ENCODE measurements at regions not wholly inside any gene's neighbourhood (a gene's known extent, or its start where the extent isn't known, plus 50 kb on each side); places are given as distances from the start of the nearest gene placed in this dataset.
"Not testable (repeated sequence)": the region's sequence is repeated elsewhere in the genome, so short reads cannot be mapped to it uniquely, and the experiment has no call there.

DNA sequence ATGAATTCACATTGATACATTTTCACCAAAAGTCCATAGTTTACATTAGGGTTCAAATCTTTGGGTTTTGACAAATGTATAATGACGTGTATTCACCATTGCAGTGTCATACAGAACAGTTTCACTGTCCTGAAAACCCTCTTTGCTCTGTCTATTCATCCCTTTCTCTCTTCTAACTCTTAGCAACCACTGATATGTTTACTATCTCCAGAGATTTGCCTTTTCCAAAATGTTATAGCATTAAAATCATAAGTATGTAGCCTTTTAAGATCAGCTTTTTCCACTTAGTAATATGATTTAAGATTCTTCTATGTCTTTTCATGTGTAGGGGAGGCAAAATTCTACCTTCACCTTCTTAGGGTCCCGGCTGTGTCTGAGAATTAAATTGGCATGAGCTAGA lies 203.8 kb downstream of the TPRG1 start:
- TF ChIP-seq, protein P1, sequence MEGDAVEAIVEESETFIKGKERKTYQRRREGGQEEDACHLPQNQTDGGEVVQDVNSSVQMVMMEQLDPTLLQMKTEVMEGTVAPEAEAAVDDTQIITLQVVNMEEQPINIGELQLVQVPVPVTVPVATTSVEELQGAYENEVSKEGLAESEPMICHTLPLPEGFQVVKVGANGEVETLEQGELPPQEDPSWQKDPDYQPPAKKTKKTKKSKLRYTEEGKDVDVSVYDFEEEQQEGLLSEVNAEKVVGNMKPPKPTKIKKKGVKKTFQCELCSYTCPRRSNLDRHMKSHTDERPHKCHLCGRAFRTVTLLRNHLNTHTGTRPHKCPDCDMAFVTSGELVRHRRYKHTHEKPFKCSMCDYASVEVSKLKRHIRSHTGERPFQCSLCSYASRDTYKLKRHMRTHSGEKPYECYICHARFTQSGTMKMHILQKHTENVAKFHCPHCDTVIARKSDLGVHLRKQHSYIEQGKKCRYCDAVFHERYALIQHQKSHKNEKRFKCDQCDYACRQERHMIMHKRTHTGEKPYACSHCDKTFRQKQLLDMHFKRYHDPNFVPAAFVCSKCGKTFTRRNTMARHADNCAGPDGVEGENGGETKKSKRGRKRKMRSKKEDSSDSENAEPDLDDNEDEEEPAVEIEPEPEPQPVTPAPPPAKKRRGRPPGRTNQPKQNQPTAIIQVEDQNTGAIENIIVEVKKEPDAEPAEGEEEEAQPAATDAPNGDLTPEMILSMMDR (IDR thresholded peaks at IDR 0.05; ENCODE audit: insufficient read depth, low read depth, low read length, missing control alignments) = no peak
- DNase-seq (ENCODE audit: low read depth) = no peak
- H3K4me3 ChIP-seq (ENCODE audit: low read depth, low read length) = no peak overlapping the region

DNA sequence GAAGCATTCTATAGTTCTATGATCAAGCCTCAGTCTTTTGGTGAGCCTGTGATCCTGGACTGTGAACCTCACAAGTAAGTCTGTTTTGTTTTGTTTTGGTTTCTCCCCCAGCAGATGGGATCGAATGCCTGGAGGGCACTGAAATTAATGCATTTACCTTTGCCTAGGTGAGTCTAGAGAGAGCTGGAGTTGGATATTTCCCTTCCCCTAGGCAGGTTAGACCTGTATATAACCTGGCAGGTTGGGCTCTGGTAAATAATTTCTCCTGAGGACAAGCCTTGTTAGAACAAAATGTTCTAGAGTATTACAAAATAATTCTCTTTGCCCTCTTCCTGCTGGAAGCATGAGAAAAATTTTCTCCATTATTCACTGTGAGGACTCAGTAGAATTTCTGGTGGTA lies 211.9 kb downstream of the TPRG1 start:
- H3K4me3 ChIP-seq (ENCODE audit: low read depth, low read length) = no peak overlapping the region
- TF ChIP-seq, protein P1 (IDR thresholded peaks at IDR 0.05; ENCODE audit: insufficient read depth, low read depth, low read length, missing control alignments) = no peak
- no peak for DNase-seq (ENCODE audit: low read depth)

DNA sequence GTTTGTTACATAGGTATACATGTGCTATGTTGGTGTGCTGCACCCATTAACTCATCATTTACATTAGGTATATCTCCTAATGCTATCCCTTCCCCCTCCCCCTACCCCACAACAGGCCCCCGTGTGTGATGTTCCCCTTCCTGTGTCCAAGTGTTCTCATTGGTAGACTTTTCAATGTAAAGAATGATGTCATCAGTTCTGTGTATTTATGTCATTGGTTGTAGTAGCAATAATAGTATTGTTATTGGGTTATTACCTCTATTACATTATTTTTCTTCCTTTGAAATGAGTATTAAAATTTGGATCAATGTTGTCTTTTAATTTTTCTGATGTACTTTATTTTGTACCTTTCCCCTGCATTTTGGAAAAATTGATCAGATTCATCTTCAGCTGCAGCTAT lies 214.1 kb downstream of the TPRG1 start:
- H3K4me3 ChIP-seq (ENCODE audit: low read depth, low read length); DNase-seq (ENCODE audit: low read depth): not testable (repeated sequence)

DNA sequence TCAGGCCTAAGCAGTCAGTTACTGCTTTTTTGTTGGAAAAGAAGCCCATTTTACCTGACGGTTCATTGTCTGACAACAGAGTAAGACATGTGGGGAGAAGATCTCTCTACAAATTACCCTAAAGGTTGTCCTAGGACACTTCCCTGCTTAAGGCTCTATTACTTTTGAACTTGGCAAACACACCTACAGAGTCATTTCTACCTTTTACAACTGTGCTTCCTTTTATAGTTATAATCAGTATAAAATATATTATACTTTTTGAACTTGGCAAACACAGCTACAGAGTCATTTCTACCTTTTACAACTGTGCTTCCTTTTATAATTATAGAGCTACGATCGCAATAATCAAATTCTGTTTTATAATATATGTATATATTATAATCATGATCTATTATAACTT lies 215.0 kb downstream of the TPRG1 start:
- no peak for DNase-seq (ENCODE audit: low read depth)
- no peak overlapping the region for H3K4me3 ChIP-seq (ENCODE audit: low read depth, low read length)
- TF ChIP-seq, protein P1 (IDR thresholded peaks at IDR 0.05; ENCODE audit: insufficient read depth, low read depth, low read length, missing control alignments) = no peak

DNA sequence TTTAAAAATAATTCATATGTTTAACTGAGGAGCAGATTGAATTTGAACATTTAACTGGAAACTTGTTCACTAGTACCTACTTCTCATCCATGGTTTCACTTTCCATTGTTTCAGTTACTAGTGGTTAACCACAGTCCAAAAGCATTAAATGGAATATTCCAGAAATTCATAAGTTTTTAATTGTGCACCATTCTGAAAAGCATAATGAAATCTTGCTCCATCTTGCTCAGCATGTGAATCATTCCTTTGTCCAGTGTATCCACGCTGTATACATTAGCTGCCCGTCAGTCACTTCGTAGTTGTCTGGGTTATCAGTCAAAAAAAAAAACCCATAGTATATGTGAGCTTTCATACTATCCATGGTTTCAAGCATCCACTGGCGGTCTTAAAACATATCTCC lies 217.6 kb downstream of the TPRG1 start:
- DNase-seq (ENCODE audit: low read depth) = no peak
- TF ChIP-seq, protein P1 (IDR thresholded peaks at IDR 0.05; ENCODE audit: insufficient read depth, low read depth, low read length, missing control alignments) = no peak

DNA sequence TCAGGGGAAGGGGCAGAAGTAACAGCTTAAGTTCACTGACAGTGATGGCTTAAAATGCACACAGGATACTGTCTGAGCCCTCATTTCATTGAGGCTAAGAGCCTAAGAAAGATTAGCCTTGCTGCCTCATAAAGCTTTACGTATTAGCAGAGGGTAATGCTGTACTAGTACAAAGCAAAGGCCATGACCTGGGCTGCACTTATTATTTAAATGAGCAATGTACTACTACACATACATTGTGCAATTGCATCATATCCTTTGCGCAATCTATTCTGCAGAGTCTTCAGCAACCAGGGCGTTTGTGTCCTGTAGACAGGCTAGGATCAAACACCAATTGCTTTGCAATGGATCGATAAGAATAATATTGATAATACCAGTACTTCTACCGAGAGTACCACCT lies 221.8 kb downstream of the TPRG1 start:
- no peak overlapping the region for H3K4me3 ChIP-seq (ENCODE audit: low read depth, low read length)
- no peak for DNase-seq (ENCODE audit: low read depth)
- TF ChIP-seq, protein P1 (IDR thresholded peaks at IDR 0.05; ENCODE audit: insufficient read depth, low read depth, low read length, missing control alignments) = no peak

More for the DNA sequence above, 217.6 kb downstream of the TPRG1 start:
- H3K4me3 ChIP-seq (ENCODE audit: low read depth, low read length) = no peak overlapping the region

DNA sequence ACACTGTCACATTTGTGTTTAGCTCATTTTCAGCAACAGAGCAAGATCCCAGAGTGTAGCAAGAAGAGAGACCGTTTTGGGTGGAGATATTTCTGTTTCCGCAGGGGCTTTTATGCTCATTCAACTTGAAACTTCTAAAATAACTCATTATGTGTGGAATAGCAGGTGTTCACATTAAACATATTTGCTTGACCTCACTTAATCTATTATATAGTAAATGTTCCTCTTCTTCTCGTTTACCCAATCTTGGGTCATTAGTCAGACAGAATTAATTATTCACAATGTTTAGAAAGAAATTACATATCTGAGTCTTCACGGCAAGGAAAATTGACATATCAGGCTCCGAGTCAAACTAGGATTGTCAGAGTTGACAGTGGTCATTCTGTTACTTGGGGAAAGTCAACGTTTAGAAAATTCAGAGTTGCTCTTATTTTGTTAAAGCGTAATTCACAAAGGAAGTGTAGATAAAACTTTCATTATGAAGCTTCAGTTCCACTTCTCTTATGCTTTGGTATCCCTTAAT lies 222.9 kb downstream of the TPRG1 start:
- DNase-seq (ENCODE audit: low read depth) = peak; percentile 79
- TF ChIP-seq, protein P1 (IDR thresholded peaks at IDR 0.05; ENCODE audit: insufficient read depth, low read depth, low read length, missing control alignments) = no peak
- H3K4me3 ChIP-seq (ENCODE audit: low read depth, low read length) = peak overlapping the region; percentile 17
